OCI-LY7 (cell line): ENCODE measurements at regions not wholly inside any gene's neighbourhood (a gene's known extent, or its start where the extent isn't known, plus 50 kb on each side); places are given as distances from the start of the nearest gene placed in this dataset.

Source experiments
- BruUV-seq: library from RNA; stranded (reverse); fragments of 400-500 nt; replicated peaks from 2 replicates; lab custom pipeline; 2021; lab: Mats Ljungman, UMichigan
- CTCF ChIA-PET: fragments of 300-600 bp; sonication (Branson Sonifier 250); formaldehyde crosslinking; loops from one replicate; lab custom pipeline; 2022; ENCODE audit warnings: antibody characterized with exemption; ENCODE audit not compliant: unreplicated experiment; lab: Charles Lee
- POLR2A ChIA-PET: fragments of 300-600 bp; sonication (Branson Sonifier 250); formaldehyde crosslinking; loops from one replicate; lab custom pipeline; 2022; ENCODE audit warnings: antibody characterized with exemption; lab: Charles Lee
- DNase-seq: peaks from one replicate; pipeline ENCODE4 v3.0.0-alpha.2; 2015; ENCODE audit warnings: low spot score
- H2AFZ ChIP-seq: fragments of 200-600 bp; sonication (generic), shearing (Covaris generic); 2 replicates; pipeline ENCODE4 v1.6.1; 2014; ENCODE audit warnings: mild to moderate bottlenecking, antibody characterized with exemption, low read length, moderate library complexity
- H3K27ac ChIP-seq: fragments of 200-600 bp; sonication (generic); 2 replicates; pipeline ENCODE4 v1.5.1; 2014; ENCODE audit warnings: mixed run types, low read depth, mild to moderate bottlenecking, moderate library complexity, low read length, inconsistent platforms; ENCODE audit not compliant: poor library complexity, severe bottlenecking
- H3K36me3 ChIP-seq: fragments of 200-600 bp; sonication (generic); 2 replicates; pipeline ENCODE4 v1.6.1; 2014; ENCODE audit warnings: mild to moderate bottlenecking, antibody characterized with exemption, low read length, moderate library complexity, mixed read lengths; ENCODE audit not compliant: insufficient read depth
- H3K4me1 ChIP-seq: fragments of 200-600 bp; sonication (generic); 2 replicates; pipeline ENCODE4 v1.5.1; 2014; ENCODE audit warnings: mild to moderate bottlenecking, low read length; ENCODE audit not compliant: insufficient read depth, poor library complexity, severe bottlenecking
- H3K4me2 ChIP-seq: fragments of 200-600 bp; sonication (generic); 2 replicates; pipeline ENCODE4 v1.6.1; 2014; ENCODE audit warnings: mild to moderate bottlenecking, low read length
- H3K4me3 ChIP-seq: fragments of 200-600 bp; sonication (generic); 2 replicates; pipeline ENCODE4 v1.5.1; 2014; ENCODE audit warnings: mild to moderate bottlenecking, low read depth, low read length; ENCODE audit not compliant: poor library complexity, severe bottlenecking
- H3K79me2 ChIP-seq: fragments of 200-600 bp; sonication (generic); 2 replicates; pipeline ENCODE4 v1.6.1; 2016; ENCODE audit warnings: low read depth, mild to moderate bottlenecking, low read length, moderate library complexity, mixed read lengths; ENCODE audit not compliant: insufficient read depth
- H3K9me2 ChIP-seq: fragments of 200-600 bp; sonication (generic); 2 replicates; pipeline ENCODE4 v1.6.1; 2016; ENCODE audit warnings: mild to moderate bottlenecking, low read length, mixed read lengths; ENCODE audit not compliant: insufficient read depth
- H3K9me3 ChIP-seq: fragments of 200-600 bp; sonication (generic); 2 replicates; pipeline ENCODE4 v1.6.1; 2014; ENCODE audit warnings: mild to moderate bottlenecking, mixed run types, low read length, mixed read lengths
- H4K20me1 ChIP-seq: fragments of 200-600 bp; sonication (generic); 2 replicates; pipeline ENCODE4 v1.6.1; 2014; ENCODE audit warnings: mild to moderate bottlenecking, antibody characterized with exemption, low read length, moderate library complexity, mixed read lengths; ENCODE audit not compliant: insufficient read depth
- EZH2phosphoT487 ChIP-seq: fragments of 200-600 bp; sonication (generic); IDR thresholded peaks from 2 replicates; pipeline ENCODE4 v1.6.1; 2018; ENCODE audit warnings: low read depth, borderline replicate concordance, mild to moderate bottlenecking, mixed run types, antibody characterized with exemption, low read length, moderate library complexity, mixed read lengths
- intact Hi-C: fragments of 100-400 bp; cut with micrococcal nuclease; formaldehyde crosslinking; loops from one replicate; pipeline ENCODE4 v1.10.0; 2022; ENCODE audit not compliant: unreplicated experiment
- TF ChIP-seq, protein P1 (sequence below): fragments of 200-600 bp; sonication (generic); conservative IDR thresholded peaks from 2 replicates; pipeline ENCODE4 v1.5.1; 2014; ENCODE audit warnings: mild to moderate bottlenecking, antibody characterized with exemption, low read length, moderate library complexity, mixed read lengths

DNA sequence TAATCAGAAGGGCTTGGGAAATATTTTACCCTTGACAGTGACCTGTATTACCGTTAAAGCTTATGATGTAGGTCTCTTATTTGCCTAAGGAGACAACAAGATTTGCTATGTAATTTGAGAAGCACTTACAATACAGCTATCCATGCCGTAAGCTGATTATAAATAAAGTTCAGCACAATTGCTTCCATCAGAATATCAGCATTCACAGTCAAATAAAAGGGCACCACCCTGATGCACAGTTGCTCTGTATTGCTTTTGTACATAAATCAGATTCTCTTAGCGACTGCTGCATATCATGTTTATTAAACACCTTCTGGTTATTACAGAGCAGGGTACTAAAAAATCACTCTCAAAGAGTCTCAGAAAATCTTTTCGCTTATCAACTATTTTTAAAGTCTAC, 67.3 kb upstream of the VRK1 start:
- Histone ChIP-seq H3K27ac (no peak overlapping the region), H3K4me1 (peaks cover 9% of the 10 kb centered on the region), H3K79me2 (no peaks in the 10 kb centered on the region), H2AFZ (no peak overlapping the region), H4K20me1 (no peaks in the 10 kb centered on the region), H3K36me3 (no peaks in the 10 kb centered on the region), H3K4me2 (no peak overlapping the region), H3K9me3 (no peaks in the 10 kb centered on the region), H3K4me3 (no peak overlapping the region), H3K9me2 (no peaks in the 10 kb centered on the region)
- ChIA-PET CTCF (no interaction called here), POLR2A (no interaction called here)
- BruUV-seq = no TSS peak
- intact Hi-C loops = no loop called here
- no peak for TF ChIP-seq EZH2phosphoT487
- TF ChIP-seq, protein P1, sequence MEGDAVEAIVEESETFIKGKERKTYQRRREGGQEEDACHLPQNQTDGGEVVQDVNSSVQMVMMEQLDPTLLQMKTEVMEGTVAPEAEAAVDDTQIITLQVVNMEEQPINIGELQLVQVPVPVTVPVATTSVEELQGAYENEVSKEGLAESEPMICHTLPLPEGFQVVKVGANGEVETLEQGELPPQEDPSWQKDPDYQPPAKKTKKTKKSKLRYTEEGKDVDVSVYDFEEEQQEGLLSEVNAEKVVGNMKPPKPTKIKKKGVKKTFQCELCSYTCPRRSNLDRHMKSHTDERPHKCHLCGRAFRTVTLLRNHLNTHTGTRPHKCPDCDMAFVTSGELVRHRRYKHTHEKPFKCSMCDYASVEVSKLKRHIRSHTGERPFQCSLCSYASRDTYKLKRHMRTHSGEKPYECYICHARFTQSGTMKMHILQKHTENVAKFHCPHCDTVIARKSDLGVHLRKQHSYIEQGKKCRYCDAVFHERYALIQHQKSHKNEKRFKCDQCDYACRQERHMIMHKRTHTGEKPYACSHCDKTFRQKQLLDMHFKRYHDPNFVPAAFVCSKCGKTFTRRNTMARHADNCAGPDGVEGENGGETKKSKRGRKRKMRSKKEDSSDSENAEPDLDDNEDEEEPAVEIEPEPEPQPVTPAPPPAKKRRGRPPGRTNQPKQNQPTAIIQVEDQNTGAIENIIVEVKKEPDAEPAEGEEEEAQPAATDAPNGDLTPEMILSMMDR = no peak
- no peak for DNase-seq

DNA sequence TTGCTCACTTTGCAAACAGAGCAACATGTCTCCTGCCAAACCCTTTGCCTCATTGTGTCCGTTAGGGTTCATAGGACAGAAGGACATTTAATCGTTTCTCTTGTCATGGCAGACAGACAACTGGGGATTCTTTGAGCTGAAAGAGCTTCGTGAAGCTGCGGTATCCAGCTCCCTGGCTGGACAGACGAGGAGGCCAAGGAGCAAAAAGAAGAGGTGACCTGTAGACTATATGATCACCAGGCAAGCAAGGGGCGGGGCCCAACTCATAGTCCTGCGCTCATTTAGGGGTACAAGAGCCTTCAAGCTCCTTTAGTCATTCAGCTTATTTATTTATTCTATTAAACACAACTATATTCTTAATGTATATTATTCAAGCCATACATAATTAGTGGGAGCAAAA, 66.8 kb upstream of the VRK1 start:
- CTCF ChIA-PET = no interaction called here
- BruUV-seq = no TSS peak
- POLR2A ChIA-PET = no interaction called here
- no peaks in the 10 kb centered on the region for H3K9me3 ChIP-seq
- H3K4me1 ChIP-seq = peaks cover 9% of the 10 kb centered on the region
- no peak overlapping the region for H3K27ac ChIP-seq
- no peak overlapping the region for H3K4me2 ChIP-seq
- no peaks in the 10 kb centered on the region for H3K9me2 ChIP-seq
- DNase-seq = no peak
- no peaks in the 10 kb centered on the region for H3K79me2 ChIP-seq
- no peak overlapping the region for H3K4me3 ChIP-seq
- no peaks in the 10 kb centered on the region for H3K36me3 ChIP-seq
- H4K20me1 ChIP-seq = no peaks in the 10 kb centered on the region
- intact Hi-C loops = no loop called here
- TF ChIP-seq EZH2phosphoT487 = no peak
- TF ChIP-seq, protein P1 = no peak
- no peak overlapping the region for H2AFZ ChIP-seq

GRCh38 chr14:96734076-96734622, 63.0 kb upstream of the VRK1 start:
- Histone ChIP-seq H3K9me2 (no peaks in the 10 kb centered on the region), H3K9me3 (no peaks in the 10 kb centered on the region), H3K4me1 (no peaks in the 10 kb centered on the region), H3K79me2 (no peaks in the 10 kb centered on the region), H2AFZ (no peak overlapping the region), H3K36me3 (no peaks in the 10 kb centered on the region), H4K20me1 (no peaks in the 10 kb centered on the region), H3K4me3 (no peak overlapping the region), H3K4me2 (no peak overlapping the region), H3K27ac (no peak overlapping the region)
- ChIA-PET CTCF (no interaction called here), POLR2A (interaction anchor here (0.7 kb wide), 1 partner anchor 411 kb away, joined by 3 read pairs; no protein-coding TSS in a partner anchor)
- TF ChIP-seq EZH2phosphoT487 = no peak
- TF ChIP-seq, protein P1 = no peak
- no TSS peak for BruUV-seq
- no peak for DNase-seq
- intact Hi-C loops = no loop called here
